Loucy (cell line): ENCODE measurements at regions not wholly inside any gene's neighbourhood (a gene's known extent, or its start where the extent isn't known, plus 50 kb on each side); places are given as distances from the start of the nearest gene placed in this dataset.

Experiments
- H2AFZ ChIP-seq: fragments of 200-600 bp; sonication (generic); 2 replicates; pipeline ENCODE4 v1.6.0; 2016; ENCODE audit warnings: antibody characterized with exemption, mild to moderate bottlenecking, low read length, moderate library complexity
- H3F3A ChIP-seq: fragments of 200-600 bp; 2 replicates; pipeline ENCODE4 v1.6.0; 2016; ENCODE audit warnings: antibody characterized with exemption, low read depth, mild to moderate bottlenecking
- H3K27me3 ChIP-seq: fragments of 200-600 bp; sonication (generic); 2 replicates; pipeline ENCODE4 v1.6.1; 2014; ENCODE audit warnings: low read length, mild to moderate bottlenecking; ENCODE audit not compliant: insufficient read depth, poor library complexity, severe bottlenecking
- H3K36me3 ChIP-seq: fragments of 200-600 bp; sonication (generic); 2 replicates; pipeline ENCODE4 v1.6.1; 2016; ENCODE audit warnings: low read length; ENCODE audit not compliant: insufficient read depth
- H3K4me1 ChIP-seq: fragments of 200-600 bp; sonication (generic); 2 replicates; pipeline ENCODE4 v1.5.1; 2014; ENCODE audit warnings: low read length, mild to moderate bottlenecking; ENCODE audit not compliant: insufficient read depth, poor library complexity, severe bottlenecking
- H3K4me2 ChIP-seq: fragments of 200-600 bp; sonication (generic); 2 replicates; pipeline ENCODE4 v1.6.0; 2014; ENCODE audit warnings: antibody characterized with exemption, low read length, low read depth, mild to moderate bottlenecking; ENCODE audit not compliant: poor library complexity, severe bottlenecking
- H3K4me3 ChIP-seq: fragments of 200-600 bp; sonication (generic); 2 replicates; pipeline ENCODE4 v1.5.1; 2014; ENCODE audit warnings: low read length, mild to moderate bottlenecking, mixed read lengths; ENCODE audit not compliant: poor library complexity, severe bottlenecking
- H3K79me2 ChIP-seq: fragments of 200-600 bp; sonication (generic); 2 replicates; pipeline ENCODE4 v1.6.1; 2014; ENCODE audit warnings: low read length; ENCODE audit not compliant: insufficient read depth
- H3K9ac ChIP-seq: fragments of 200-600 bp; sonication (generic); 2 replicates; pipeline ENCODE4 v1.6.0; 2014; ENCODE audit warnings: mild to moderate bottlenecking, low read depth, low read length, moderate library complexity; ENCODE audit not compliant: poor library complexity, severe bottlenecking
- H3K9me2 ChIP-seq: fragments of 200-600 bp; sonication (generic); replicated peaks from 2 replicates; pipeline ENCODE4 v1.6.1; 2016; ENCODE audit warnings: low read depth, low read length, mixed read lengths
- H3K9me3 ChIP-seq: fragments of 200-600 bp; sonication (generic); 2 replicates; pipeline ENCODE4 v1.6.1; 2014; ENCODE audit warnings: mild to moderate bottlenecking, antibody characterized with exemption, low read length, low read depth; ENCODE audit not compliant: insufficient read depth
- H4K20me1 ChIP-seq: fragments of 200-600 bp; sonication (generic); 2 replicates; pipeline ENCODE4 v1.6.0; 2014; ENCODE audit warnings: antibody characterized with exemption, low read length, mild to moderate bottlenecking; ENCODE audit not compliant: insufficient read depth, poor library complexity, severe bottlenecking
- EZH2phosphoT487 ChIP-seq: fragments of 200-600 bp; IDR thresholded peaks from 2 replicates; pipeline ENCODE4 v1.6.1; 2018; ENCODE audit warnings: antibody characterized with exemption, mild to moderate bottlenecking, moderate library complexity, borderline replicate concordance
- TF ChIP-seq, protein P1 (sequence below): fragments of 200-600 bp; sonication (generic); conservative IDR thresholded peaks from 2 replicates; pipeline ENCODE4 v1.5.1; 2014; ENCODE audit warnings: mild to moderate bottlenecking, antibody characterized with exemption, low read length

DNA sequence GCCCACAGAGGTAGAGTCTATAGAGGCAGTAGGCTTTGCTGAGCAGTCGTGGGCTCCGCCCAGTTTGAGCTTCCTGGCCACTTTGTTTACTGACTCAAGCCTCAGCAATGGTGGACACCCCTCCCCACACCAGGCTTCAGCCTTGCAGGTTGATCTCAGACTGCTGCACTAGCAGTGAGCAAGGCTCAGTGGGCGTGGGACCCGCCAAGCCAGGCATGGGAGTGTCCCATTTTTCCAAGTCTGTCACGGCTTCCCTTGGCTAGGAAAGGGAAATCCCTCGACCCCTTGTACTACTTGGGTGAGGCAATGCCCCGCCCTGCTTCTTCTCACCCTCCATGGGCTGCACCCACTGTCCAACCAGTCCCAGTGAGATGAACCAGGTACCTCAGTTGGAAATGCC, 135.3 kb upstream of the NT5E start:
- H2AFZ ChIP-seq: no peak overlapping the region
- no peaks in the 10 kb centered on the region for H4K20me1 ChIP-seq
- H3K9ac ChIP-seq: no peak overlapping the region
- H3K4me1 ChIP-seq: no peaks in the 10 kb centered on the region
- no peaks in the 10 kb centered on the region for H3K36me3 ChIP-seq
- H3K9me3 ChIP-seq: 0 out of 2 replicates have a peak, but pooled peaks cover 2% of the 10 kb centered on the region
- H3K4me3 ChIP-seq: no peak overlapping the region
- no peak overlapping the region for H3K4me2 ChIP-seq
- TF ChIP-seq, protein P1, sequence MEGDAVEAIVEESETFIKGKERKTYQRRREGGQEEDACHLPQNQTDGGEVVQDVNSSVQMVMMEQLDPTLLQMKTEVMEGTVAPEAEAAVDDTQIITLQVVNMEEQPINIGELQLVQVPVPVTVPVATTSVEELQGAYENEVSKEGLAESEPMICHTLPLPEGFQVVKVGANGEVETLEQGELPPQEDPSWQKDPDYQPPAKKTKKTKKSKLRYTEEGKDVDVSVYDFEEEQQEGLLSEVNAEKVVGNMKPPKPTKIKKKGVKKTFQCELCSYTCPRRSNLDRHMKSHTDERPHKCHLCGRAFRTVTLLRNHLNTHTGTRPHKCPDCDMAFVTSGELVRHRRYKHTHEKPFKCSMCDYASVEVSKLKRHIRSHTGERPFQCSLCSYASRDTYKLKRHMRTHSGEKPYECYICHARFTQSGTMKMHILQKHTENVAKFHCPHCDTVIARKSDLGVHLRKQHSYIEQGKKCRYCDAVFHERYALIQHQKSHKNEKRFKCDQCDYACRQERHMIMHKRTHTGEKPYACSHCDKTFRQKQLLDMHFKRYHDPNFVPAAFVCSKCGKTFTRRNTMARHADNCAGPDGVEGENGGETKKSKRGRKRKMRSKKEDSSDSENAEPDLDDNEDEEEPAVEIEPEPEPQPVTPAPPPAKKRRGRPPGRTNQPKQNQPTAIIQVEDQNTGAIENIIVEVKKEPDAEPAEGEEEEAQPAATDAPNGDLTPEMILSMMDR: no peak
- no peak for TF ChIP-seq EZH2phosphoT487
- H3F3A ChIP-seq: no peaks in the 10 kb centered on the region
- no peaks in the 10 kb centered on the region for H3K9me2 ChIP-seq
- no peaks in the 10 kb centered on the region for H3K27me3 ChIP-seq
- no peaks in the 10 kb centered on the region for H3K79me2 ChIP-seq

DNA sequence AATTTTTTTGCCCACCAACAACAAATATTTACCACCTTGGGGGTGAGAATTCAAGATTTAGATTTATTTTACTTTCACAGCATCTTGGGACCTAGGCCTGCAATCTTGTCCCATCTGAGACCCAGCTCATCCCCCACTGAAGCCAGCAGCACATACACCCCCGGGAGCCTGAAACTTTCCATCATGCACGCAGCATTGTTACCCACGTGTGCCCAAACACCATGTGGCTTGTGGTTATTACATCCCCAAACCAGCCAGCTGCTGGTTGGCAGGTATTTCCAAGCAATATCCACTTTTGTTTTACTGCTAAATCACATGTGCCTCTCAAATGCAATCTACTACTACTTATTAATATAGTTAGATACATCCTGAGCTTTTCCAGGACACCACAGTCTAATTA, 149.3 kb upstream of the NT5E start:
- TF ChIP-seq, protein P1: no peak
- no peak for TF ChIP-seq EZH2phosphoT487
- H3F3A ChIP-seq: no peaks in the 10 kb centered on the region
- H3K4me2 ChIP-seq: no peak overlapping the region
- H3K27me3 ChIP-seq: no peaks in the 10 kb centered on the region
- H3K9me3 ChIP-seq: no peaks in the 10 kb centered on the region
- no peak overlapping the region for H2AFZ ChIP-seq
- H3K9ac ChIP-seq: no peak overlapping the region
- H4K20me1 ChIP-seq: no peaks in the 10 kb centered on the region
- H3K4me3 ChIP-seq: no peak overlapping the region
- no peaks in the 10 kb centered on the region for H3K4me1 ChIP-seq
- H3K36me3 ChIP-seq: no peaks in the 10 kb centered on the region
- H3K79me2 ChIP-seq: no peaks in the 10 kb centered on the region
- no peaks in the 10 kb centered on the region for H3K9me2 ChIP-seq

DNA sequence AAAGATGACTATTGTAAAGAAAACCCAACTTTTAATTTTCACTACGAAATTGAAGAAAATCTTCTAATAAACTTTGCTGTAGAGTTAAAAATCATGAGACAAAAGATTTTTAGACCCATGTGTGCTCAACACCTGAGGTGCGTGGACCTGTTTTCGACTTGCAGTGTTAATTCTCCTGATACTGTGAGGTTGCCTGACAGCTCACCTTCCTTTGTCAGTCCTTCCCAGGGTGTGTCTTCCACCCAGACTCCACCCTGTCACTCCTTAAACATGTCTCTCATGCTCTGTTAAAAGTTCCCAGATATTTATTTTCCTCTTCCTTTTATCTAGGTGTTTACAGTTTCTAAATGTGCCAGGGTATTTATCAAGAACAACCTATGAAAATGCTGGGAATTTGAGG, 151.3 kb upstream of the NT5E start:
- no peaks in the 10 kb centered on the region for H3K36me3 ChIP-seq
- H3K9me2 ChIP-seq: no peaks in the 10 kb centered on the region
- H3K9me3 ChIP-seq: no peaks in the 10 kb centered on the region
- H3K4me2 ChIP-seq: no peak overlapping the region
- no peak overlapping the region for H3K4me3 ChIP-seq
- H3K9ac ChIP-seq: no peak overlapping the region
- TF ChIP-seq EZH2phosphoT487: no peak
- TF ChIP-seq, protein P1: no peak
- no peaks in the 10 kb centered on the region for H3F3A ChIP-seq
- H2AFZ ChIP-seq: no peak overlapping the region
- H4K20me1 ChIP-seq: no peaks in the 10 kb centered on the region
- H3K79me2 ChIP-seq: no peaks in the 10 kb centered on the region
- no peaks in the 10 kb centered on the region for H3K4me1 ChIP-seq
- H3K27me3 ChIP-seq: no peaks in the 10 kb centered on the region
